Kidney (tissue), 13 donors: ENCODE measurements at regions not wholly inside any gene's neighbourhood (a gene's known extent, or its start where the extent isn't known, plus 50 kb on each side); places are given as distances from the start of the nearest gene placed in this dataset.

ENCODE experiments used
- DNase-seq, 5 donors: peaks; one replicate each; pipeline ENCODE4 v3.0.0-alpha.2; 2013 to 2020
- FAIRE-seq: peaks from 2 replicates; lab custom pipeline; 2012; peaks lifted over from hg19 to GRCh38; lab: Jason Lieb, UNC
- H3K27ac ChIP-seq, 2 donors: one replicate each; pipeline ENCODE4 v1.7.0; 2013; ENCODE audit warnings: low read depth in 2 of 2, low read length in 2 of 2, inconsistent platforms in 1 of 2
- H3K27me3 ChIP-seq: one replicate; pipeline ENCODE4 v1.7.1; 2013; ENCODE audit warnings: low read length, inconsistent platforms; ENCODE audit not compliant: control insufficient read depth, insufficient read depth
- H3K36me3 ChIP-seq, 3 donors: one replicate each; pipeline versions ENCODE4 v1.7.0 to v1.7.1; 2013; ENCODE audit warnings: low read length in 3 of 3, control low read depth in 1 of 3, inconsistent platforms in 1 of 3; ENCODE audit not compliant: insufficient read depth in 3 of 3, control insufficient read depth in 2 of 3
- H3K4me1 ChIP-seq, 3 donors: one replicate each; pipeline versions ENCODE4 v1.7.0 to v1.7.1; 2013; ENCODE audit warnings: low read length in 3 of 3, inconsistent platforms in 1 of 3, low read depth in 1 of 3; ENCODE audit not compliant: control insufficient read depth in 2 of 3, insufficient read depth in 2 of 3
- H3K4me3 ChIP-seq, 3 donors: one replicate each; pipeline versions ENCODE4 v1.7.0 to v1.8.1; 2013; ENCODE audit warnings: low read length in 3 of 3, control low read depth in 1 of 3, inconsistent platforms in 1 of 3
- H3K9ac ChIP-seq, 3 donors: one replicate each; pipeline versions ENCODE4 v1.7.0 to v1.7.1; 2013; ENCODE audit warnings: low read length in 3 of 3, control low read depth in 1 of 3, inconsistent platforms in 1 of 3
- H3K9me3 ChIP-seq, 3 donors: one replicate each; pipeline versions ENCODE4 v1.7.0 to v1.7.1; 2013; ENCODE audit warnings: low read length in 3 of 3, control low read depth in 1 of 3, inconsistent platforms in 1 of 3; ENCODE audit not compliant: control insufficient read depth in 2 of 3, insufficient read depth in 1 of 3
- CTCF ChIP-seq: IDR thresholded peaks from 3 replicates; pipeline ENCODE4 v1.5.1; 2012; ENCODE audit warnings: mild to moderate bottlenecking, moderate library complexity, borderline replicate concordance; ENCODE audit not compliant: insufficient read depth; ENCODE audit errors: extremely low read depth
- intact Hi-C: fragments of 100-400 bp; cut with DNase I; formaldehyde crosslinking; loops from one replicate; pipeline ENCODE4 v1.11.1; 2022
- donor health status: control.
- donor health status: control.
- donor health status: control.
- donor health status: control.
- donor health status: control.
- donor health status: DM: yes; HTN: yes; CAD: no.
- donor health status: Normal renal cell carcinoma (clear cell type).

DNA sequence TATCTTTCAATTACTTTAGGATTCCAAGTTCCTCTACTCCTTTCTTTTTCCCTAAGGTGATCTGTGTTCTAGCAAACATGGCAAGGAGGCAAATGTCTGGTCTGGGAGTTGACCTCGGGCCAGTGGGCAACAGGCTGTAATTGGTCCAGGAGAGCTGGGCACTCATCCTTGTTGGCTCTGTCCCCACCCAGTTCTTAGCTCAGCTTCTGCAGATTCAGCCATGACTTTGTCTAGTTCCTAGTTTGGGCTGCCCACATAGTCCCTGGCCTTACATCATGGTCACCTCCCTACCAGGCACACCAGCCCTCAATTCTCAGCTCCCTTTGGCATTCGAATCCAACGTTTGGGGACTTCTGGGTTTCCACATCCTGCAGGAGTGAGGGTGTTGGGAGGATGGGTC is 92.1 kb upstream of the DAP start:
- intact Hi-C loops, result no loop called here

GRCh38 chr5:10849278-10849677 is 88.2 kb upstream of the DAP start:
- no peak overlapping the region for H3K4me3 ChIP-seq
- intact Hi-C loops, result no loop called here
- H3K9me3 ChIP-seq, result no peaks in the 10 kb centered on the region
- no peaks in the 10 kb centered on the region for H3K27me3 ChIP-seq
- no peaks in the 10 kb centered on the region for H3K4me1 ChIP-seq
- DNase-seq, result no peak
- TF ChIP-seq CTCF, result no peak
- no peaks in the 10 kb centered on the region for H3K36me3 ChIP-seq
- H3K27ac ChIP-seq, result no peak overlapping the region
- no peak overlapping the region for H3K9ac ChIP-seq
- FAIRE-seq, result no peak

More for the DNA sequence above, 92.1 kb upstream of the DAP start:
- H3K36me3 ChIP-seq, result no peaks in the 10 kb centered on the region
- no peaks in the 10 kb centered on the region for H3K27me3 ChIP-seq
- H3K9ac ChIP-seq, result no peak overlapping the region
- TF ChIP-seq CTCF, result no peak
- FAIRE-seq (no peak), DNase-seq (no peak)
- H3K4me3 ChIP-seq, result no peak overlapping the region
- H3K4me1 ChIP-seq, result peaks cover 0 to 5% (median 0%) of the 10 kb centered on the region in 3 donors
- H3K27ac ChIP-seq, result no peak overlapping the region
- no peaks in the 10 kb centered on the region for H3K9me3 ChIP-seq

- Histone ChIP-seq H3K9me3 (no peaks in the 10 kb centered on the region), H3K9ac (no peak overlapping the region), H3K4me3 (no peak overlapping the region), H3K4me1 (no peaks in the 10 kb centered on the region), H3K36me3 (no peaks in the 10 kb centered on the region), H3K27me3 (no peaks in the 10 kb centered on the region), H3K27ac (no peak overlapping the region)
- intact Hi-C loops, result no loop called here
- TF ChIP-seq CTCF, result no peak
- DNase-seq (no peak), FAIRE-seq (no peak)
These were observed 83.0 kb upstream of the DAP start for GRCh38 chr5:10844016-10844415.

DNA sequence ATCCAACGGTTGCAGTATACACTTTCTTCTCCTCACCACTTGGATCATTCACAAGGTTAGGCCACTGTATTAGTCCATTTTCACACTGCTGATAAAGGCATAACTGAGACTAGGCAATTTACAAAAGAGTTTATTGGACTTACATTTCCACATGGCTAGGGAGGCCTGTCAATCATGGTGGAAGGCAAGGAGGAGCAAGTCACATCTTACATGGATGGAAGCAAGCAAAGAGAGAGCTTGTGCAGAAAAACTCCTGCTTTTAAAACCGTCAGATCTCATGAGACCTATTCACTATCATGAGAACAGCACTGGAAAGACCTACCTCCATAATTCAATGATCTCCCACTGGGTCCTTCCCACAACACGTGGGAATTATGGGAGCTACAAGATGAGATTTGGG is 81.8 kb upstream of the DAP start:
- FAIRE-seq, result no peak
- H3K27me3 ChIP-seq, result no peaks in the 10 kb centered on the region
- no peak for TF ChIP-seq CTCF

More for the DNA sequence above, 81.8 kb upstream of the DAP start:
- no peak overlapping the region for H3K9ac ChIP-seq
- no peaks in the 10 kb centered on the region for H3K4me1 ChIP-seq
- H3K36me3 ChIP-seq, result no peaks in the 10 kb centered on the region
- no peaks in the 10 kb centered on the region for H3K9me3 ChIP-seq
- H3K4me3 ChIP-seq, result no peak overlapping the region
- DNase-seq, result no peak
- intact Hi-C loops, result no loop called here
- H3K27ac ChIP-seq, result no peak overlapping the region
